ENCODE measurements at regions not wholly inside any gene's neighbourhood (a gene's known extent, or its start where the extent isn't known, plus 50 kb on each side); places are given as distances from the start of the nearest gene placed in this dataset.

GRCh38 chr1:72830606-72831390 is 548.5 kb upstream of the NEGR1 start:
- DNase-seq (ENCODE audit: low spot score), result no peak

- DNase-seq (ENCODE audit: low spot score), result no peak
Measured at GRCh38 chr1:72827278-72827677, 544.9 kb upstream of the NEGR1 start.

- no peak for DNase-seq (ENCODE audit: low spot score)
Measured at GRCh38 chr1:72804541-72804940, 522.2 kb upstream of the NEGR1 start.

- DNase-seq (ENCODE audit: low spot score), result no peak
Measured at GRCh38 chr1:72781038-72781437, 498.7 kb upstream of the NEGR1 start.

GRCh38 chr1:72780212-72780611 is 497.9 kb upstream of the NEGR1 start:
- no peak for DNase-seq (ENCODE audit: low spot score)

GRCh38 chr1:72777918-72778317 is 495.6 kb upstream of the NEGR1 start:
- DNase-seq (ENCODE audit: low spot score), result no peak

- no peak for DNase-seq (ENCODE audit: low spot score)
Measured at GRCh38 chr1:72763481-72763880, 481.1 kb upstream of the NEGR1 start.

- no peak for DNase-seq (ENCODE audit: low spot score)
Measured at GRCh38 chr1:72759486-72759885, 477.1 kb upstream of the NEGR1 start.

- no peak for DNase-seq (ENCODE audit: low spot score)
Measured at GRCh38 chr1:72757843-72758242, 475.5 kb upstream of the NEGR1 start.

- DNase-seq (ENCODE audit: low spot score), result no peak
Measured at GRCh38 chr1:72745413-72745812, 463.1 kb upstream of the NEGR1 start.

- no peak for DNase-seq (ENCODE audit: low spot score)
Measured at GRCh38 chr1:72734415-72734814, 452.1 kb upstream of the NEGR1 start.

- DNase-seq (ENCODE audit: low spot score), result no peak
Measured at GRCh38 chr1:72724951-72725861, 442.9 kb upstream of the NEGR1 start.

GRCh38 chr1:72705921-72706320 is 423.6 kb upstream of the NEGR1 start:
- no peak for DNase-seq (ENCODE audit: low spot score)

GRCh38 chr1:72704841-72705477 is 422.6 kb upstream of the NEGR1 start:
- DNase-seq (ENCODE audit: low spot score), result no peak

GRCh38 chr1:72697410-72697809 is 415.1 kb upstream of the NEGR1 start:
- no peak for DNase-seq (ENCODE audit: low spot score)

GRCh38 chr1:72693899-72694298 is 411.6 kb upstream of the NEGR1 start:
- DNase-seq (ENCODE audit: low spot score), result no peak

GRCh38 chr1:72693376-72693775 is 411.0 kb upstream of the NEGR1 start:
- no peak for DNase-seq (ENCODE audit: low spot score)

- DNase-seq (ENCODE audit: low spot score), result no peak
Measured at GRCh38 chr1:72690871-72691270, 408.5 kb upstream of the NEGR1 start.

GRCh38 chr1:72678683-72679082 is 396.3 kb upstream of the NEGR1 start:
- DNase-seq (ENCODE audit: low spot score), result no peak

GRCh38 chr1:72670902-72671301 is 388.6 kb upstream of the NEGR1 start:
- no peak for DNase-seq (ENCODE audit: low spot score)

- DNase-seq (ENCODE audit: low spot score), result no peak
Measured at GRCh38 chr1:72662918-72663317, 380.6 kb upstream of the NEGR1 start.

GRCh38 chr1:72650843-72651435 is 368.6 kb upstream of the NEGR1 start:
- DNase-seq (ENCODE audit: low spot score), result no peak

Data from globus pallidus (tissue), 1 donor.